Anterior cingulate cortex (tissue), 58 donors: ENCODE measurements at regions not wholly inside any gene's neighbourhood (a gene's known extent, or its start where the extent isn't known, plus 50 kb on each side); places are given as distances from the start of the nearest gene placed in this dataset.

ENCODE experiments used
- DNase-seq, 58 donors: peaks; one replicate each; lab custom pipeline; 2025; lab: John Stamatoyannopoulos, UW

- DNase-seq = no peak
These were observed 149.0 kb downstream of the MRM1 start for GRCh38 chr17:36750316-36750885.

GRCh38 chr17:36752096-36752888 is 150.9 kb downstream of the MRM1 start:
- no peak for DNase-seq

GRCh38 chr17:36755586-36755985 is 154.2 kb downstream of the MRM1 start:
- no peak for DNase-seq

- no peak for DNase-seq
These were observed 155.3 kb downstream of the MRM1 start for GRCh38 chr17:36756695-36757094.

GRCh38 chr17:36760425-36760824 is 159.0 kb downstream of the MRM1 start:
- no peak for DNase-seq

GRCh38 chr17:36761203-36761950 is 160.0 kb downstream of the MRM1 start:
- no peak for DNase-seq

- DNase-seq = no peak
These were observed 164.2 kb downstream of the MRM1 start for GRCh38 chr17:36765436-36766043.

- no peak for DNase-seq
These were observed 167.0 kb downstream of the MRM1 start for GRCh38 chr17:36768394-36768793.

GRCh38 chr17:36773039-36773438 is 164.2 kb upstream of the LHX1 start:
- DNase-seq = no peak

GRCh38 chr17:36777118-36777517 is 160.2 kb upstream of the LHX1 start:
- DNase-seq = no peak

- DNase-seq = no peak
These were observed 158.8 kb upstream of the LHX1 start for GRCh38 chr17:36778448-36778847.

GRCh38 chr17:36779550-36779949 is 157.7 kb upstream of the LHX1 start:
- DNase-seq = no peak

GRCh38 chr17:36784633-36785032 is 152.6 kb upstream of the LHX1 start:
- DNase-seq = no peak

- no peak for DNase-seq
These were observed 150.4 kb upstream of the LHX1 start for GRCh38 chr17:36786867-36787266.

GRCh38 chr17:36791150-36791941 is 145.9 kb upstream of the LHX1 start:
- no peak for DNase-seq

GRCh38 chr17:36791942-36792475 is 145.3 kb upstream of the LHX1 start:
- DNase-seq = no peak

GRCh38 chr17:36792849-36793248 is 144.4 kb upstream of the LHX1 start:
- DNase-seq = no peak

GRCh38 chr17:36793976-36794375 is 143.3 kb upstream of the LHX1 start:
- no peak for DNase-seq

GRCh38 chr17:36807496-36808179 is 129.6 kb upstream of the LHX1 start:
- peak in 1 of 58 donors; percentile 5 for DNase-seq
